Upper lobe of left lung (tissue), 6 donors: ENCODE measurements at regions not wholly inside any gene's neighbourhood (a gene's known extent, or its start where the extent isn't known, plus 50 kb on each side); places are given as distances from the start of the nearest gene placed in this dataset.

Experiments used
- ATAC-seq, 2 donors: fragments of 200-7000 bp; cut with Tn5 transposase; one replicate each; pipeline ENCODE4 v1.9.1; 2022; ENCODE audit warnings: mild to moderate bottlenecking in 2 of 2, moderate library complexity in 2 of 2; ENCODE audit not compliant: low FRiP score in 2 of 2
- DNase-seq, 2 donors: peaks; one replicate each; pipeline ENCODE4 v3.0.0-alpha.2; 2019 to 2020
- H3K27ac ChIP-seq, 4 donors: fragments of 200-600 bp; sonication (generic); one replicate each; pipeline ENCODE4 v1.5.1; 2016 to 2019
- H3K27me3 ChIP-seq, 4 donors: fragments of 200-600 bp; sonication (generic); one replicate each; pipeline ENCODE4 v1.5.1; 2017 to 2019
- H3K36me3 ChIP-seq, 4 donors: fragments of 200-600 bp; sonication (generic); one replicate each; pipeline ENCODE4 v1.5.1; 2016 to 2019
- H3K4me1 ChIP-seq, 4 donors: fragments of 200-600 bp; sonication (generic); one replicate each; pipeline ENCODE4 v1.5.1; 2018 to 2019
- H3K4me3 ChIP-seq, 4 donors: fragments of 200-600 bp; sonication (generic); one replicate each; pipeline ENCODE4 v1.5.1; 2017 to 2019; ENCODE audit warnings: mild to moderate bottlenecking in 2 of 4, moderate library complexity in 1 of 4
- H3K9me3 ChIP-seq, 4 donors: fragments of 200-600 bp; sonication (generic); one replicate each; pipeline ENCODE4 v1.5.1; 2018 to 2019
- CTCF ChIP-seq, 6 experiments: fragments of 450-650 bp in 4 of 6; fragments of 200-600 bp in 2 of 6; sonication (generic) in 2 of 6; IDR thresholded peaks; one replicate each; pipeline ENCODE4 v1.5.1; 2016 to 2019; ENCODE audit warnings: antibody characterized with exemption in 6 of 6
- EP300 ChIP-seq, 4 donors: sonication (generic); formaldehyde crosslinking; IDR thresholded peaks; one replicate each; pipeline ENCODE4 v1.5.1; 2017; ENCODE audit warnings: antibody characterized with exemption in 4 of 4, control low read depth in 2 of 4
- POLR2A ChIP-seq, 4 donors: fragments of 450-650 bp; IDR thresholded peaks; one replicate each; pipeline ENCODE4 v1.5.1; 2016 to 2017; ENCODE audit warnings: antibody characterized with exemption in 4 of 4, mild to moderate bottlenecking in 2 of 4
- POLR2AphosphoS5 ChIP-seq, 2 donors: sonication (generic); formaldehyde crosslinking; IDR thresholded peaks; one replicate each; pipeline ENCODE4 v1.5.1; 2017; ENCODE audit warnings: antibody characterized with exemption in 2 of 2
- WGBS, 2 donors: methylation state at CpG; one replicate each; pipeline ENCODE4 v1.1.5; 2017 to 2018; 5-methylcytosine and 5-hydroxymethylcytosine counted together
- donor health status: DM: no; HTN: no; CAD: no; lungs with moderate emphysema.
- donor health status: DM: no; HTN: yes; CAD: no; lungs with severe emphysema.

GRCh38 chr2:38509947-38510326, 92.8 kb downstream of the HNRNPLL start:
- peaks cover 3 to 17% (median 8%) of the 10 kb centered on the region in 4 donors for H3K4me1 ChIP-seq
- no peak for TF ChIP-seq POLR2A (IDR thresholded peaks at IDR 0.05)
- no peak for TF ChIP-seq EP300 (IDR thresholded peaks at IDR 0.05)
- no peak for TF ChIP-seq CTCF (IDR thresholded peaks at IDR 0.05)
- no peak for TF ChIP-seq POLR2AphosphoS5 (IDR thresholded peaks at IDR 0.05)
- H3K27me3 ChIP-seq = no peaks in the 10 kb centered on the region
- 76 to 96% methylated on average over 2 of the region's 2 CpGs for WGBS, 2 donors
- H3K9me3 ChIP-seq = no peaks in the 10 kb centered on the region
- no peak for DNase-seq
- H3K4me3 ChIP-seq = no peak overlapping the region
- no peak for ATAC-seq
- H3K27ac ChIP-seq = no peak overlapping the region
- no peaks in the 10 kb centered on the region for H3K36me3 ChIP-seq

GRCh38 chr2:38509314-38509946, 93.3 kb downstream of the HNRNPLL start:
- DNase-seq = no peak
- Histone ChIP-seq H3K27me3 (no peaks in the 10 kb centered on the region), H3K27ac (no peak overlapping the region), H3K9me3 (no peaks in the 10 kb centered on the region), H3K36me3 (no peaks in the 10 kb centered on the region), H3K4me3 (no peak overlapping the region), H3K4me1 (peaks cover 3 to 17% (median 8%) of the 10 kb centered on the region in 4 donors)
- 74 to 79% methylated on average over 5 of the region's 5 CpGs for WGBS, 2 donors
- peak in 1 of 2 donors; percentile 51 for ATAC-seq
- no peak for TF ChIP-seq CTCF (IDR thresholded peaks at IDR 0.05)
- no peak for TF ChIP-seq POLR2AphosphoS5 (IDR thresholded peaks at IDR 0.05)
- TF ChIP-seq EP300 (IDR thresholded peaks at IDR 0.05) = no peak
- no peak for TF ChIP-seq POLR2A (IDR thresholded peaks at IDR 0.05)

- Histone ChIP-seq H3K4me1 (peaks cover 3 to 17% (median 8%) of the 10 kb centered on the region in 4 donors), H3K36me3 (no peaks in the 10 kb centered on the region), H3K27ac (peak overlapping the region in 2 of 4 donors; percentile 24 to 43), H3K9me3 (no peaks in the 10 kb centered on the region), H3K4me3 (no peak overlapping the region), H3K27me3 (no peaks in the 10 kb centered on the region)
- peak; percentile 60 to 70 for ATAC-seq
- 21 to 29% methylated on average over 8 to 10 of the region's 10 CpGs for WGBS, 2 donors
- peak in 1 of 2 donors; percentile 90 for DNase-seq
- peak in 4 of 6 experiments; percentile 14 to 44 (median 30) for TF ChIP-seq CTCF (IDR thresholded peaks at IDR 0.05)
- TF ChIP-seq EP300 (IDR thresholded peaks at IDR 0.05) = peak in 1 of 4 donors; percentile 18
- no peak for TF ChIP-seq POLR2A (IDR thresholded peaks at IDR 0.05)
- peak in 1 of 2 donors; percentile 38 for TF ChIP-seq POLR2AphosphoS5 (IDR thresholded peaks at IDR 0.05)
Observed at GRCh38 chr2:38508311-38509039, 94.3 kb downstream of the HNRNPLL start.

GRCh38 chr2:38507712-38508111, 95.0 kb downstream of the HNRNPLL start:
- H3K9me3 ChIP-seq = no peaks in the 10 kb centered on the region
- DNase-seq (no peak), ATAC-seq (no peak)
- TF ChIP-seq POLR2A (IDR thresholded peaks at IDR 0.05) = no peak
- no peak for TF ChIP-seq CTCF (IDR thresholded peaks at IDR 0.05)
- no peak for TF ChIP-seq POLR2AphosphoS5 (IDR thresholded peaks at IDR 0.05)
- no peak for TF ChIP-seq EP300 (IDR thresholded peaks at IDR 0.05)
- H3K27me3 ChIP-seq = no peaks in the 10 kb centered on the region
- H3K4me1 ChIP-seq = peaks cover 3 to 17% (median 8%) of the 10 kb centered on the region in 4 donors
- H3K4me3 ChIP-seq = no peak overlapping the region
- no peak overlapping the region for H3K27ac ChIP-seq
- 78 to 96% methylated on average over 1 of the region's 1 CpG for WGBS, 2 donors
- H3K36me3 ChIP-seq = no peaks in the 10 kb centered on the region
